ENCODE measurements at regions not wholly inside any gene's neighbourhood (a gene's known extent, or its start where the extent isn't known, plus 50 kb on each side); places are given as distances from the start of the nearest gene placed in this dataset.

DNA sequence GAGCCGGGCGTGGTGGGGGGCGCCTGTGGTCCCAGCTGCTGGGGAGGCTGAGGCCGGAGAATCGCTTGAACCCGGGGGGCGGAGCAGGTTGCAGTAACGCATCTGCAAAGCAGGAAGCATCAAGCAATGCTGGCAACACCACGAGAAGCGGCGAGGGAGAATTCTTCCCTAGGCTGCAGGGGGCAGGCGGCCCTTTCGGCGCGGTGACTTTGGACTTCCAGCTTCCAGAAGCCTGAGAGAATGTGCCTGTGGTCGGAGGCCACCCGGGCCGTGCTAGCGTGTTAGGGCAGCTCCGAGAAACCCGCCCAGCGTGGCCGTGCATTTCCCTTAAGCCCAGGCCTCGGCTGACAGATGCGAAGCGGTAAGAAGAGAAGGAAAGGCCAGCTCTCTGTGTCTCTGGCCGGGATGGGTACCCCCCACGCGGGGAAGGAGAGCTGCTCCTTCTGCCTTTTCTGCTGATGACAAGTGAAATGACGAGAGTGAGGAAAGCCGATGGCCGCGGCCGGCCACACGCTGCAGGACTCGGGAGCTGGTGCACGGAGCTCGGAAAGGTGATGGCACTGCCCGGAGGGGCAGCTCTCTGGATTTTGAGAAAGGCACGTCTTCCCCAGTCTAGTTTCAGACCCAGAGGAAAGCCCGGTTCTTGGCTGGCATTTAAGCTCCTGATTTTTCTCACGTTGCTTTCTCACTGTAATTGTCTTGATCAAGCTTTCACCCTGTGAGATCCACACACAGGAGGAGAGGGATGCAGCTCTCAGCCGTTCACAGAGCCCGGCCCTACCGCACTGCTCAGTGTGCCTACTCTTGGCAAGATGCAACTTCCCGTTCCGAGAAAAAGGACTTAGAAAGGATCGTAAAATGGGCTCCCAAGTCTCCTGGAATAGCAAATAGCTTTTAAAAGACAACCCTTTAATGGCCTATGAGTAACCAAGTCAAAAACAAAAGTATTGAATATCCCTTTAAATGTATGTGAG is 68.3 kb upstream of the EXOC2 start:
- DNase-seq (ENCODE audit: low read depth, low spot score) = no peak
- in situ Hi-C loops (cut with HindIII; ENCODE audit: low pct_unique_long_range_greater_than_20kb, low sequenced_read_pairs) = no loop called here

DNA sequence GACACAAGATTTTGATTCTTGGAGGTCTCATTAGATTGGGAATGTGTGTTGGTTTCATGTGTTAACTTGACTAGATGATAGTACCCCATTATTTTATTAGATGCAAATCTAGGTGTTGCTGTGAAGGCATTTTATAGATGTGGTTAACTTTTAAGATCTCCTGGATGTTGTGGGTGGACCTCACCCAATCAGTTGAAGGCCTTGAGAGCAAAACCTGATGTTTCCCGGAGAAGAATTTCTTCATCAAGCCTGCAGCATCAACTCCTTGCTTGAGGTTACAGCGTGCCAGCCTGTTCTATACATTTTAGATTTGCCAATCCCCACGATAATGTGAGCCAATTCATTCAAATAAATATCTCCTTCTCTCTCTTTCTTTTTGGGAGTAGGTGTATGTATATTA is 66.8 kb upstream of the EXOC2 start:
- DNase-seq (ENCODE audit: low read depth, low spot score) = no peak
- in situ Hi-C loops (cut with HindIII; ENCODE audit: low pct_unique_long_range_greater_than_20kb, low sequenced_read_pairs) = no loop called here

DNA sequence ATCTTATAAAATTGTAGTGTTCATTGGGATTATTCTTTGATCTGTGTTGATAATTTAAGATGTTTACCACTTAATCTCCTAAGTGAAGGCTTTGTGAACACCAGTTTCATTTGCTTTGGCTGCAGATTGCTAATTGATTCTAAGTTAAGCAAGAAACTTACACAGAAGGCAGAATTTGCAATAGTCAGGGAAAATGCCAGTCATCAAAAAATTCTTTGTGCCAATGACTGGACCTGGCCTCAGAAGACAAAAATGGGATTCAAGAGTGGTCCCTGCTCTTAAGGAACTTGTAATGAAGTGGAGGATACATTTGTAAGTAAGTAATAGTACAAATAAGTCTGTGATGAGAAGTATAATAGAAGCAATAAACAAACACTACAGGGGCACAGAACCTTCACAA is 63.3 kb upstream of the EXOC2 start:
- no peak for DNase-seq (ENCODE audit: low read depth, low spot score)
- in situ Hi-C loops (cut with HindIII; ENCODE audit: low pct_unique_long_range_greater_than_20kb, low sequenced_read_pairs) = no loop called here

DNA sequence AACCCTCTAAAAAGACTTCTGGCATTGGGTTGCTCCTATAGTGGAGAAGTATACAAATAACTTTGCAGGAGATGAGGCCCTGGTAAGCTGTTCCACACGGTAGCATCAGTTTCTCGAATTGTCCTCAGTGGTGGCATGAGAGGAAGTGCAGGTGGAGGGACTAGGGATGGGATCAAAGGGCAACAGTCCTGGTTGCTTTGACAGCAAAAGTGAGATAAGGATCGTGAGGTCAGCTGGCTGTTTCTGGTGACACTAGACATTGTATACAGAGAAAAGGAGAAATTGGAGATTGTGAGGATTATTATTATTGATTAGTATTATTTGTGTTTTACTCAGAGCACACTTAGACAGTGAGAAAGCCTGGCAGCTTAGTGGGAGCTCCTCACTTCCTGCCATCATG is 61.3 kb upstream of the EXOC2 start:
- DNase-seq (ENCODE audit: low read depth, low spot score) = no peak

DNA sequence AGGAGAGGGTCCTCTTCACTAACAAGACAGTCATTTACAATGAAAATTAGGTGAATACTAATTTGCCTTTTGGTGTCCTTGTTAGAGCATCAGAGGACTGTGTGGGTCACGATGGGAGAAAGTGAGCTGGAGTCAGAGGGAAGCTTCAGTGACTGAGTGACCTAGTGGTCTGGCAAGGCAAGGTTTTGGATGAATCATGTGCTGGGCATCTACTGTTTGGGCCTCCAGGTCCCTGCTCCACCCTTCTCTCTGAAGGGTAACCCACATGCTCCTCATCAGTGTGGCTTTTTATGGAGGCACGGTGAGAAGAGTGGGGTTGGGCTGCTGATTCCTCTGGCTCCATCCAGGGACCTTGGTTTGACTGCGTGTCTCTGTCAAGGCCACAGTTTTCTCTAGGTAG is 60.5 kb upstream of the EXOC2 start:
- in situ Hi-C loops (cut with HindIII; ENCODE audit: low pct_unique_long_range_greater_than_20kb, low sequenced_read_pairs) = no loop called here
- no peak for DNase-seq (ENCODE audit: low read depth, low spot score)

More for the DNA sequence above, 61.3 kb upstream of the EXOC2 start:
- in situ Hi-C loops (cut with HindIII; ENCODE audit: low pct_unique_long_range_greater_than_20kb, low sequenced_read_pairs) = no loop called here

DNA sequence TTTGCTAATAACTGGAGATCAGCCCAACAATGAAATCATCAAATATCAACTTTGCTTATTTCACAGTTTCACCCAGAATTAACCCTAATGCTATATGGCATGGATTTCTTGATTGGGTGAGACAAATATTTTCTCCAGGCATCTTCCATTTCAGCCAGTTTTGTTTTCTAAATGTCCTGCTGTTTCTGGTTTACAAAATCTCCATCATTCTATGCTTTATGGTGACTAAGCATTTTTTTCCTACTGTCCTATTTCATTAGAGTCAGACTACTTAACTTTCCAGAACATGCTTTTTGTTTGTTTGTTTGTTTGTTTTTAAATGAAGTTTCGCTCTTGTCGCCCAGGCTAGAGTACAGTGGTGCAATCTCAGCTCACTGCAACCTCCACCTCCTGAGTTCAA is 59.5 kb upstream of the EXOC2 start:
- in situ Hi-C loops (cut with HindIII; ENCODE audit: low pct_unique_long_range_greater_than_20kb, low sequenced_read_pairs) = no loop called here
- DNase-seq (ENCODE audit: low read depth, low spot score) = no peak

DNA sequence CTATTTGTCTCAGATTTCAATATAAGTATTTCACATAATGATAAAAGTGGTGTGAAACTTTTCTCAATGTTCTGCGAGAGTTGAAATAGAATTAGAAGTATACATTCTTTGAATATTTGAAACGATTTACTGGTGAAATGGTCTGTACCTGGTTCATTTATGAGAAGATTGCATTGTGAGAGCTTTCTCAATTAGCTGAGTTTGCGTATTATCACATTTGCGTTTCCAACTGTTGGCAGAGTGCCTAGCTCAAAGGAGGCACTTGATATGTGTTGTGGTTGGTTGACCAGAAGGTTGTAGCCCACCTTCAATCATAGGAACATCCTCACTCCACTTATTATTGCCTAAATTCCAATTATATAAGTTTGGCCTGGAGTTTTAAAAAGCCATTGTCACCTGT is 58.8 kb upstream of the EXOC2 start:
- no peak for DNase-seq (ENCODE audit: low read depth, low spot score)
- in situ Hi-C loops (cut with HindIII; ENCODE audit: low pct_unique_long_range_greater_than_20kb, low sequenced_read_pairs) = no loop called here

DNA sequence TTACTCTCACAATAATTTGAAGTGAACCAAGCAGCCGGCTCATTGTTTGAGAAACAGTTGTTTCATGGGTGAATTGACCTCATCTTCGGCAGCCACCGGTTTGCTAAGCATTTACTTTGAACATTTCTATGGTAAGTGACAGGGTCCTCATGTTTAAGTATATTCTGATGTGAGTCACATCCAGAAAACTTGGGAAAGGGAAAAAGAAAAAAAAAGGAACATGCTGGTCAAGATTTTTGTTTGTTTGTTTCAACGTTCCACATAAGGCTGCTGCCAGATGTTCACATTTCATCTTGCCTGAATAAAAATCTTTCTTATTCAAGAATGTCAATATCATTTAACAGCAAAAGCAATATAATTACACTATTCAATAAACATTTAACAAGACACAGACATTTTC is 55.0 kb upstream of the EXOC2 start:
- in situ Hi-C loops (cut with HindIII; ENCODE audit: low pct_unique_long_range_greater_than_20kb, low sequenced_read_pairs) = no loop called here

DNA sequence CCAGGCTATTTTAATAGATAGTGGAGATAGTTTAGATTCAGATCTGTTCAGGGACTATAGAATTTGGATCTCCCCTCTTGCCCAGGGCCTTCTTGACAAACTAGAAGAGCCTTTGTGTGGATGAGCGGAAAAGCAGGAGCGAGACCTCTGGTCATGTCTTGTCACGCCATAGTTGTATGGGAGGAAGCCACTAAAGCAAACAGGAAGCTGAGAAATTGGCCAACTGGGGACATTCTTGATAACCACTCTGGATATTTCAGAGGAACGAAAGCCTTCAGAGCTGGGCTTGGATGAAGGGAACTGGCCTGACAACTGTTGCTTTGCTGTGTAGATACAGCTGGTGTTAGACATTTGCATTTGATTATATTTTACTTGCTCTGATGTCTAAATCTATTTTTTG is 54.1 kb upstream of the EXOC2 start:
- in situ Hi-C loops (cut with HindIII; ENCODE audit: low pct_unique_long_range_greater_than_20kb, low sequenced_read_pairs) = no loop called here
- DNase-seq (ENCODE audit: low read depth, low spot score) = no peak

More for the DNA sequence above, 55.0 kb upstream of the EXOC2 start:
- DNase-seq (ENCODE audit: low read depth, low spot score) = no peak

DNA sequence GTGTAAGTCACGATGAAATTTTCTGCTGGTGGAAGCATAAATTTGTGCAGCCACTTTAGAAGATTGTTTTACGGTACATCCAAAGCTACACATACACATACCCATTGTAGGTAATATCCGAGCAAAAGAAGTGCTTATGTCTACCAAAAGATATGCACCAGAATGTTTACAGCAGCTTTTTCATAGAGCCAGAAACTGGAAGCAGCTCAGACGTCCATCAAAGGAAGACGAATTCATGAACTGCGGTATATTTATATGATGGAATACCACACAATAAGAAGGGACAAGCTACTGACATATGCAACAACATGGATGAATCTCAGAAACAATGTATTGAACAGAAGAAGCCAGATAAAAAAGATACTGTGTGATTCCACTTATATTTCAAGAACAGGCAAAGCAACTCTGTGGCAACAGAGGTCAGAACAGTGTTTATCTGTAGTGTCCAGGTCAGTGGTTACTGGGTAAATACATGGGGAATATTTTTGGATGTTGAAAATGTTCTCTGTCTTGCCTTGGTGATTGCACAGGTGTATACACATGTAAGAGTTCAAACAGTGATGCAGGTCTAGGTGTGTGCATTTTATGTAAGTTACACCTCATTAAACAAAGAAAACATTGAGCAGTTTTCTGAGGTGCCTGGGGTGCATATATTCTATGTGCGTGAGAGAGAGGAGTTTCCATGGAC is 51.9 kb upstream of the EXOC2 start:
- no peak for DNase-seq (ENCODE audit: low read depth, low spot score)
- in situ Hi-C loops (cut with HindIII; ENCODE audit: low pct_unique_long_range_greater_than_20kb, low sequenced_read_pairs) = no loop called here

DNA sequence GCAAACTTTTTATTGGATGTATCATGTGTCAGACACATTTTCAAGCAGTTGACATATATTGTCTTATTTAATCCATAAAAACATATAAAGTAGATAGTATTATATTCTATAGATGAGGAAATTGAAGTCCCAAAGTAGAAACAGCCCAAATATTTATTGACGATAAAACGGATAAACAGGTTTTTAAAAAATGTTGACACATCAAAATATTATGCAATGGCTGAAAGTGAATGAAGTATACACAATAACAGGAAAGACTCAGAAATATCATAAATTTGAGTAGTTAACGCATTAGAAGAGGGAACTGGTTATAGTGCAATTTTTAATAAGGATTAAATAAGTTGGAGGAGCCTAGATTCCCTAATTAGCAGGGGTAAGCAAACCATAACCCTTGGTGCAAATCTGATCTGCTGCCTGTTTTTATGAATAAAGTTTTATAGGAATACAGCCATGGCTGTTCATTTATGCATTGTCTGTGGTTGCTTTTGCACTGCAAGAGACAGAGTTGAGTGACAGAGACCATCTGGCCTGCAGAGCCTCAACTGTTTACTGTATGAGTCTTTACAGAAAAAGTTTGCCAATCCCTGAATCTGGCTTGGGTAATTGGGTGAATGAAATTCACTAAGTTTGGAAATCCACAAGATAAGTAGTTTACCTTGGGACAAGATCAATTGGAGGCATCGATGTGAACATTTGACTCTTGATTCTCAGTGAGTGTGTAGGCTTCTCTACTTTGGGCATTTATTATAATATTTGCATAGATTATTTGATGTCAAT is 50.6 kb upstream of the EXOC2 start:
- DNase-seq (ENCODE audit: low read depth, low spot score) = no peak
- in situ Hi-C loops (cut with HindIII; ENCODE audit: low pct_unique_long_range_greater_than_20kb, low sequenced_read_pairs) = no loop called here
